Limb (tissue), 2 donors: ENCODE measurements at regions not wholly inside any gene's neighbourhood (a gene's known extent, or its start where the extent isn't known, plus 50 kb on each side); places are given as distances from the start of the nearest gene placed in this dataset.
"Not testable (repeated sequence)": the region's sequence is repeated elsewhere in the genome, so short reads cannot be mapped to it uniquely, and the experiment has no call there.

Experiments used
- DNase-seq, 2 donors: peaks; one replicate each; pipeline ENCODE4 v3.0.0-alpha.2; 2016; ENCODE audit errors: extremely low spot score in 2 of 2

DNA sequence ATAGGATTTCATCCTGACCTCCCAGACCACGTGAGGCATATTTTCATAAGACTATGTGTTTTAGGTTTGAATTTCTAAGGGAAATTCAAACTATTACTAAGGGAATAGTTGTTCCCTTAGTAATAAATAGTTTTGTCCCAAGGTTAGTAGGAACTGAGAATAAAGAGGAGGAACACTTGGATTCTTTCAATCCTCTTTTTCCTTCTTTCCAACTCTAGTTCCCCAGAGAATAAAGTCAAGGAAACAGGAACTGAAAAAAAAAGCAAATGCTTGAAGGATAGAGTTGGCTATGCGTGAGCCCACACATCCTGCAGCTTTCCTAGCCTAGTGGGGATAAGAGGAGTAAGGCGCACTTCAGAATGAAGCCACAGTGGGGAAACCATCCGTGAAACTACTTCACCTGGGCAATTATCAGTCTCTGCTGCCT is 312.1 kb upstream of the TGFBR2 start:
- DNase-seq, result peak in 1 of 2 donors; percentile 26

DNA sequence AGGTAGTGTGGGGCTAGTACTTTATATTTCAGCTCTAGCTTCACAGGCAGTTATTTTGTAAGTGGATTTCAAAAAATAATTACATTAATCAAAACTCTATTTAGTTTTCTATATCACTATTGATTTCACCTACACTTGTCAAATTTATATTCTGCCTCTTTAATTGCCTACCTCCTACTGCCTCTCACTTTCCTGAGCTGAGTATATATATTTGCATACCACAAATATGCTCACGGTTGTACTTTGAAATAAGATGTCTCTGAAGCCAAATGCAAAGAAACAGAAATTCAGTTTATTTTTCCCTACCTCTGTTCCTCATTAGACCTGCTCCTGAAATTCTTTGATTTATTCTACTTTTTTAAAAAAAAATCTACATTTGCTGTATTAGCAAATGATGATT is 309.3 kb upstream of the TGFBR2 start:
- DNase-seq, result no peak

DNA sequence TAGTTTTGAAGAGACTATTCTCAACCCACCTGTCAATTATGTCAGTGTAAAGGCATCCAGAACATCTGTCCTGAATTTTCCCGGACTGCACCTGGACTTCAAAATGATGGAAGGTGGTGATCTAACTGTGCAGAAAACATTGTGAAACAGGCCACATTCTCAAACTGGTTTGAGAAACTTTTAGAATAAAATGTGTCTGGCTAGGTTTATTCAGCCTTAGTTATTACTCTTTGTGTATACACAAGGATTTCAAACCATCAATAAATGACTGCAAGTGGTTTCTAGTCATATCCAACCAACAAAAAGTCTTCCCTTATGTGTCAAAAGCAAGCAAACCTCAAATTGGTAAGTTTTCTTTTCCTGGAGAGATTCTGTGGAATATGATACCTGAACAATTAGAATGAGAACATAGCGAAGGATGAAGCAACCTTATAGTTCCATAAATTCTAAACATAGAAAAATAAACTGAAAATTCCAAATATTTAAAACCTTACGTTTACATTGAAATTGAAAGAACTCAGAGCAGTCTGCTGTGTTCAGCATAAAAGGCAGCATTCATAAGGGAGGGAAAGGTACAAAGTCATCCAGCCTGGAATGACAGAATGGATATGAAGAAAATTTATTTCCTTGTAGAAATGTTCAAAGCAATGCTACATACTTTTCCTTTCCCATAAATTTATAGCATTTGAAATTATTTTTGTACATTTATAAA is 306.6 kb upstream of the TGFBR2 start:
- DNase-seq, result no peak

DNA sequence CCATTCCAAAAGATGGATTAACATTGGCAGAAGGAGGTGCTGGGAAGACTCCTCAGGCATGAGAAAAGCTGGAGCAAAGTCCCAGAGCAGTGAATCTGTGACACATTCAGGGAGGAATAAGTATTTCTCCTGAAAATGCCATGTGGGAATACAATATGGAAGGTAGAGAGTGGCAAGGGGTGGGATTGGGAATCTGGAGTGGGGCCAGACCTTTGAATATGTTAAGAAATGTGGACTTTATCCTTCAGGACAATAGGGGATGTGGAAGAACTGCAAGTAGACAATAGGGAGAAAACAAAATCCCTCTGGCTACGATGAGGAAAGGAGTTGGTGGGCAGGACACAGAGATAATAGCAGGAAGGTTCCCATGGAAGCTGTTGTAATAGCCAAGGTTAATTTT is 305.6 kb upstream of the TGFBR2 start:
- DNase-seq, result no peak

DNA sequence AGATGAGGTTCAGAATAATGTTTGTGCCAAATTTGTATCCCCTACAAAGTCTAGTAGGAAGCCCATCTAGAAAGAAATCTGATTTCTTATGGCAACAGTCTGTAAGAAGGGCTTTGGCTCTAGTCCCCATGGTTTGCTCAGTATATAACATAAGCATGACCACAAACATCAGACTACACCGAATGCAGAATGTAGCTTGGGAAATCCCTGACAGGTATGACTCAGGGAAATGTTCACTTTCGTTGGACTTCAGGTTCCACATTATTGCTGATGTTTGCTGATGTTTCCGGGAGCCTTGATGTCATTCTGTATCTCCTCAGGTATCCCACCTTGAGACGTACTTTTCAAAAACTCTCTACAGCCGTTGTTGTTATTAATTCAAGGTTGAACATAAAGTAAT is 304.4 kb upstream of the TGFBR2 start:
- no peak for DNase-seq

DNA sequence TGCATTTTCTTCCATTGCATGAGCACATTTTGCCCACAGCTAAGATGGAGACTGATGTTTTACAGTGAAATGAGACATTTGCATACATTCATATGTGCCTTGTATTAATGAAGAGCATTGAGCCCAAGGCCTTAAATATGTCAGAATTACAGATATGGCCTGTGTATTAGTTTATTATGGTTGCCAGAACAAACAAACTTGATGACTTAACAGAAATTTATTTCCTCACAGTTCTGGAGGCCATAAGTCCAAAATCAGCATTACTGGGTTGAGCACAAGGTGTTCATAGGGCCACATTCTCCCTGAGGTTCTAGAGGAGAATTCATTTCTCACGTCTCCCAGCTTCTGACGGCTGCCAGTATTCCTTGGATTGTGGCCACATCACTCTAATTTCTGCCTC is 302.6 kb upstream of the TGFBR2 start:
- DNase-seq, result no peak

DNA sequence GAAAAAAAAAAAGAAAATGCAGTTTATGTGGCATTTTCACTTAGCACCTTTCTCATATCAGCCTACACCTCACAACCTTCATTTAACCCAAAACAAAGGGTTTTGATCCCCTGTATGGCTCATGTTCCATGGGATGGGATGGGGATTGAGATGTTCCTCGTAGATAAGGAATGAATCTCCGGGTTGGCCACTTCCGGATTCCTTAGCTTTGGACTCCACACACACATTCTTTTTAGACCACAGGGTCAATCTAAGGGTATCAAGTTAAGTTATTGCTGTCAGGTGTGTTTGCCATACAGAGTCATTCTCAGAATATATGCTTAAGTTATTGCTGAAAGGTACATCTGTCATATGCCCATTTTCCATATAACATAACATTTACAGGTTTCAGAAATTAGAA is 301.4 kb upstream of the TGFBR2 start:
- DNase-seq, result no peak

DNA sequence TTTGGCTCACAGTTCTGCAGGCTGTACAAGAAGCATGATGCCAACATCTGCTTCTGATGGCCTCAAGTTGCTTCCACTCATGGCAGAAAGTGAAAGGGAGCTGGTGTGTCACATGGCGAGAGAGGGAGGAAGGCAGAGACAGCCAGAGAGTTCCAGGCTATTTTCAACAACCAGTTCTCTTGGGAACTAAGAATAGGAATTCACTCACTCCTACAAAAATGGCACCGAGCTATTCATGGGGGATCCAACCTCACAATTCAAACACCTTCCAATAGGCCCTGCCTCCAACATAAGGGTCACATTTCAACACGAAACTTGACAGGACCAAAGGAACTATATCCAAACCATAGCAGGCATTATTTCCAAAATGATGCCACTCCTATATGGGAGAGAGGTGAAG is 299.5 kb upstream of the TGFBR2 start:
- DNase-seq, result no peak

DNA sequence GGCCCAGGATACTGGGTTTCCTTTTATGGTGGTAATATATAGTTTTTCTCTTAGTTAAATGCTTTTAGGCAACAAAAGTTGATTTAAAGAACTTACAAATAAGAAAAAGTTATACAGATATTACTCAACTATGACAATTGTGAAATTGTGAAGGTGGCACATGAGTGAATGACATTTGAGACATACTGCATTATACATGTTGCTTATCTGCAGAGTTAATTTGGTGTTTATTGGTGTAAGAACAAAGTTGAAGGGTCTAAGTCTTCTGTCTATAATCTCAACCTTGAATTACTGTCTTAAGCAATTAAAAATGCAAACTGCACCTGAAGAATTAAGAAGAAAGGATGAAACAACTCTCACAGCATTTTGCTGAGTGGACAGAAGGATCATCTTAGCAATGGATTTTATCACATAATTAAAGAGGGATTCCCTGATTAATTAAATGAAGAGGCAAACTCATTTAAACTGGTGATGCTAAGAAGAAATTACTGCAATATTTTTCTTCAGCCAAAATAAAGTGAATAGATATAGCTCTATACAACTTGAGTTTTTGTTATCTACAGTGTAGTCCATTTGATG is 298.9 kb upstream of the TGFBR2 start:
- no peak for DNase-seq

DNA sequence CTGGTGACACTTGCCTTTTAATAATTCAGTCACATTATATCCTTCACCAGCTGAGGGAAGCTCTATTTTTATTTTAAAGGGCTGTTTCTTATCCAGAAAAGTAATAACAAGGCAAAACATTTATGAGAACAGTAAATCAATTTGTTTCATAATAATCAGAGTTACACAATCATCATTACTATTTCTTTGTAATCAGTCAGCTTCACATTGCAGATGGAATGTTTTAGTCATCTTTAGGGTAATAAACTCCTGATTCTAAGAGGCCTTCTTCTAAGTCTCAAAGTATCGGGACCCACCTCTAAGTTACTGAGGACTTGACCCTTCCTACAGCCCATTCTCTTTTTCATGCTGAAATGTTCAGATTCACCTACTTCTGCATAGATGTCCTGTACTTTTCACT is 298.3 kb upstream of the TGFBR2 start:
- DNase-seq, result no peak

DNA sequence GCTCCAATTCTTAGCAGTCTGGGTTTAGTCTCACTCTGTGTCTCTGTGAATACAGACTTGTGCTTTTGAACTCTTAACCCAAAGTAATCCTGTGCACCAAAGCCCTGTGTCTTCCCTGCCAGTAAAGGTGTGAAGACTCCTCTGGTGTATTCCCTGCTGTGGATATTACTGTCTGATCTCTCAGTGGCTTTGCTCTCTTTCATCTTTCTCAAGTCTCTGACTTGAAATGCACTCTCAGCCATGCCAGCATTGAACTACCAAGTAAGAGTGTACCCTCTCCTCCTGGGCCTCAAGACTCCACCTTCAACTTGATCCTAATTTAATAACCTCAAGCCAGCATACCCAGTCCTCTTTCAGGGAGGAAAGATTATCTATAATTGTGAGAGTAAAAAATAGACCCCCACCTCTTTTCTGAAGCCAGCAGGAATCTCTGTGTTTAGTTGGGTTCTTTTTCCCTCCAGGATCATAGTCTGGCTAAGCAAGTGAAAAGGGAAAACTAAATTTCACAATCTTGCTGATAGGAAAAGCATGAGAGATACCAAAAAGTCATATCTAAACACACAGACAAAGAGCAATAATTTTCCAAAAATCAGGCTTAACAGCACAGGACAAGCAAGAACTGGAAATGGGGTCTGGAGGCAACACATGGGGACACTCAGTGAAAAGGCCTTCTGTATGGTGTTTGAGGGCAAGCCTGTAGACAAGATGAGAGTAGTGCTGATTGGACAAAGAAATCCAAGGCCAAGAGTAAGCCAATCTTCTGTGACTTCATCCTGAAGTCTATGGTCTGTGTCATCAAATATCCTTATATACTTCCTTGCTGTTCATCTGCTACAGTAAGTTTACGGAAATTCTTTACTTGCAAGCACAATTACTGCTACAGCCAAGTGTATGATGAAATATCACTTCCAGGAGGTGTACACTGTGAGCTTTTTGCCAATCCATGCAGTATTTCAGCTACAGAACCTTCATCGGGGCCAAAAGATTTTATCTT is 296.1 kb upstream of the TGFBR2 start:
- DNase-seq, result no peak

DNA sequence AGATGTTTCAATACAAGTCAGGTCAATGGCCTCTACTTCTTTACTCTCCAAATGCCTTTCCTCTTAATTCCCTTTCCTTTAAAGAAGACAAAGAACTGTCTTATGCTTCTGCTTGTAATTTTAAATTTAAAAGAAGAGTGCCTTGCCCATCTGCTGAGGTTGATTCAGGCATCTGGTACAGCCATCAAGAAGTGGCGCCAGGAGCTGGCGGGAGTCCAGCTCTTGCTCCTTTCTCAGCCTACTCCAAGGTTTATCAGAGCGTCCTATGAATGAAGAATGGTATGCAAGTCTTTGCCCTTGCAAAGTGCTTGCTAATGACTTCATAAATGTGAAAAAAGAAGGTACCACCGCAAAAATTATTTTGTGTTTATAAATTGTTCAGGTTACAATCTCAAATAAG is 294.6 kb upstream of the TGFBR2 start:
- peak in 1 of 2 donors; percentile 43 for DNase-seq

DNA sequence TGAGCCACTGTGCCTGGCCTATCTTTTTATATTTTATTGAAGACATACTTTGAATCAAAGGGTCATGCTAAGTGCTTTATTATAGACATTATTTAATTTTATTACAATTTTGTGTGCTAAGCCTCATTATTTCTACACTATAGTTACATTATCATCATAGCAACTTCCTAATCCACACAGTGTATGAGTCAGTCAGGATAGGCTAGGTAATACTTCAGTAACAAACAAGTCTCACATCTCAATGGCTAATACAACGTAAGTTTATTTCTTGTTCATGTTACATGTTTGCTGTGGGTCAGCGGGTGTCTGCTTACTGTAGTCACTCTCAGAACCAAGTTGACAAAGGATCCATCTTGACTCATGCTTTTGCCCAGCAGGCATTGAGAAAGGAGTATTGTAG is 292.6 kb upstream of the TGFBR2 start:
- no peak for DNase-seq

DNA sequence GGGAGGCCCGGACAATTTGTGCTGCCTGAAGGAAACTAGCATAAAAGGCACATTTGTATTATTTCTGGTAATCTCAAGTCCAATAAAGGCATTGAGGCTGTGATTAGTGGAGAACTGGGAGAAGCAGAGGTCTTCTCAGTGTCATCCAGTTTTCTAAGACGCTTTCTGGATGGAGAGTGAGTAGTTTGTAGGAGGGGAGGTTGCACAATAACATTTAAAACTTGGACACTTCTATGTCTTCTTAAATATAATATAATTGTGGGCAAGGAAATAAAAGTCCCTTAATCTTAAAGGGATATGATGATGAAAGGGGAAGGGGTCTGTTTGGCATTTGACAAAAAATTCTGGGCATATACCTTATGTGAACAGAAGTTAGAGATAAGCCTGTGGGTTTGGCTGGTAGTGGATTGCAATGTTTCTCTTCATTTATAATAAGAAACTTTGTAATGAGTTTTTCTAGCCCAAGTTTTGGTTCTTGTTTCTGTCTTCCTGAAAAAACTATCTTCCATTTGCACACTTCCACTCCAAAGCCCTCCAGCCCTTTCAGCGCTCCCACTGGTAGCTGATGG is 291.6 kb upstream of the TGFBR2 start:
- no peak for DNase-seq

DNA sequence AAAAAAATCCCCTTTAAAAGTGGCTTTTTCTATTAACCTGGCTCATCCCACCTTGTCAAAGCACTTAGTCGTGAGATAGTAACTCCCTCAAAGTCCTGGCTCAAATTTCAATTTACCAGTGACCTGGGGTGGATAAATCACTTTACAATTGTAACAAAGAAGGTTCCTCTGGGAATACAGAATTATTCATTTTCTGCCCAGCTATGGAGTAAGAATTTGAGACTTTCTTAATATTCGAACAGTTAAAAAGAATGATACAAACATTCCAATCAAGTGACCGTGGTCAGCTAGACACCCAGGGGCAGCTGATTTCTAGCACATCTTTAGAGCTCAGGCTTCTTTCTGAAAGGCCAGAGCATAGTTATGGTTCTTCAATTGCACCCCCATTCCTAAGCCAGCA is 291.0 kb upstream of the TGFBR2 start:
- DNase-seq, result no peak

DNA sequence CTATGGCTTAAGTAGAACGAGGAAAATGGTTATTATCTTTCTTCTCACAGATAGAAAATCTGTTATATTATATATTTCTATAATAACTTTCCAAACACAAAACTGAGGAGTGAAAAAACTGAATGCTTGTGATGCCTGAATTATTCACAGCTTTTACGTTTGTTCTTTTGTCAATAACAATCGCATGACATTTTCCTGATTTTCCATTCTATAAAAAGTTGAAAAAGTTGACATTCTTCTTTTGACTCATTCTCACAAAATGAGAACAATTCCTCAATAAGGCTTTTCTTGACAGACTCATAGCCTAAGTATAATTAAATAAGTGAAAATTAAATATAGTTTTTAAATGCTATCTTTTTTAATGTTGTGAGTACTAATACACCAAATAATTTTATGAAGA is 288.8 kb upstream of the TGFBR2 start:
- DNase-seq, result no peak

DNA sequence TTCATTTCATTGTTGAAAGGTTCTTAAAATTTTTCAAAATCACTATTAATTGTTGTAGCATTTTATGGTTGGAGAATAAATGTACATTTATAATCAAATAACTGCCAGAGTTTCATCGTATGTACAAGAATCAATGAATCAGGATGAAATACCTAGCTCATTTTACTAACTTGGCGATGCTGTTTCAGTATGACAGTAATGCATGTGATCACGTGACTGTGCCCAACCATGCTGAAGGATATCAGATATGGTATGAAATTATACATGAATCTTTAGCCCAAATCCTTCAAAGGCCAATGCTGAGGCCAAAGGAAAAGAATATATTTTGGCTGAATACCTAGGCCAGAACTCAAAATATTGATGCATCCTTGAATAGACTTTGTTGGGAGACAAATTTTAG is 288.3 kb upstream of the TGFBR2 start:
- no peak for DNase-seq

DNA sequence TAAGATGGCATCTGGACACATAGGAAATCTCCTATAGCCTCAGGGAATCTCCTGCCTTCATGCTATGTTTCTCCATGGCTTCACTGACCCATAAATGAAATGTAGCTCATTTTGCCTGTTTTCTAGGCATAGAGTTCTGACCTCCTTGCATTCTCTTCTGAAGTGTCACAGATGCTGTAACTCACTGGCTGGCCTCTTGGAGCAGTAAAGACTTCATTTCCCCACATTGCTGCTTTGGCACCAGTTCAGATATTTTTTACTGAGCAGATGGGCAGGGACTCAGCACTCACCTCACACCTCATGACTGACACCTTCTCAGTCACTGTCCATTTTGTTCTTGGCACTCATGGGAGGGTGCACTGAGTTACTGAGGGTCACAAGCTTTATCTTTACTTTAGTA is 286.7 kb upstream of the TGFBR2 start:
- DNase-seq, result peak in 1 of 2 donors; percentile 29

DNA sequence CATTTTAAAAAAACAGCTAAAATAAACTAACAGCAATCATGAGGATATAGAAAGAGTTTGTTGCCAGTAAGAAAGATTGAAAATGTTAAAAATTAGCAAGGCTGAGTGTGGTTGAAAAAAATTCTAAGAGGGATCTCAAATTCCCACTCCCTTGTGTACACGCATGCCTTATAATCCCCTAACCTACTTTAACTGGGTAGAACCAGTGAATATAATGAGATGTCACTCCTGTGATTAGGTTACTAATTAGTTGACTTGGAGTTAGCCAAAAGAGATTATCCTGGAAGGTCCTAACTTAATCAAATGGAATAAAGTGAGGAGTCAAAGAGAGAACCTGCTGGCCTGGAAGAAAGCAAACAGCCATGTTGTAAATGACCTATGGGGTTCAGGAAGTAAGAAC is 286.0 kb upstream of the TGFBR2 start:
- no peak for DNase-seq

DNA sequence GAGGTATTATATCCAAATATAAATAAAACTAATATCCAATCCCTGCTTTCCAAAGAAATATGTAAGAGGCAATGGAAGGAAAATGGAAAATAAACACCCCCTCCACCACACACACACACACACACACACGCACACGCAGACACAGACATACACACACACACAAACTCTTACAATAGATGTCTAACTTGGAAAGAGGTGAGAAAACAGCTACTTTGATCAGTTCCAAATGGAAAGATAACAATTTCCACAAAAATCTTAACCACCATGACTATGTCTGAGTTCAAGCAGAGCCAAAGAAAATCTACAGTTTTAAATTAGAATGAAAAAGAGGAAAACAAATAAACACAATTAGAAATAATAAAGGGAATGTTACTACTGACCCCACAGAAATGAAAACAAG is 285.3 kb upstream of the TGFBR2 start:
- no peak for DNase-seq

DNA sequence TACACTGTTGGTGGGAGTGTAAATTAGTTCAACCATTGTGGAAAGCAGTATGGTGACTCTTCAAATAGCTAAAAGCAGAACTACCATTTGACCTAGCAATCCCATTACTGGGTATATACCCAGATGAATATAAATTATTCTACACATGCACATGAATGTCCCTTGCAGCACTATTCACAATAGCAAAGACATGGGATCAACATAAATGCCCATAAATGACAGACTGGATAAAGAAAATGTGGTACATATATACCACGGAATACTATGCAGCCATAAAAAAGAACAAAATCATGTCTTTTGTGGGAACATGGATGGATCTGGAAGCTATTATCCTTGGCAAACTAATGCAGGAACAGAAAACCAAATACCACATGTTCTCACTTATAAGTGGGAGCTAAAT is 282.8 kb upstream of the TGFBR2 start:
- not testable (repeated sequence) for DNase-seq

DNA sequence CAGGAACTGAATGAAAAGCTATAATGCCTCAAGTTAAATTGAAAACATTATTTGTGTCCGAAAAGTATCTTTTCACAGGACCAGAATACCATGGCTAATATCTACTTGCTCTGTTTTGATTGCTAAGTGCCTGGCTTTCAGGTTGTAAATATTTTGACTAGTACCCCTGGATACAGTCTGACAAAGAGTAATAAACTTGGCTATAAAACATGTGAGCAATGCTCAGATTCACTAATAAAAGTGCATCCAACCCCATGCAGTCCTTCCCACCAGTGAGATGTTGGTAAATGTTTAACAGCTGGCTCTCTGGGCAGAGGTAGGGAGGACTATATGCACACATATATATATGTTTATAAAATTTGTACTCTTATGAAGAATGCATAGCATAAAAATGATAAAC is 281.8 kb upstream of the TGFBR2 start:
- no peak for DNase-seq
